ENCODE measurements at regions not wholly inside any gene's neighbourhood (a gene's known extent, or its start where the extent isn't known, plus 50 kb on each side); places are given as distances from the start of the nearest gene placed in this dataset.
"Not testable (repeated sequence)": the region's sequence is repeated elsewhere in the genome, so short reads cannot be mapped to it uniquely, and the experiment has no call there.

DNA sequence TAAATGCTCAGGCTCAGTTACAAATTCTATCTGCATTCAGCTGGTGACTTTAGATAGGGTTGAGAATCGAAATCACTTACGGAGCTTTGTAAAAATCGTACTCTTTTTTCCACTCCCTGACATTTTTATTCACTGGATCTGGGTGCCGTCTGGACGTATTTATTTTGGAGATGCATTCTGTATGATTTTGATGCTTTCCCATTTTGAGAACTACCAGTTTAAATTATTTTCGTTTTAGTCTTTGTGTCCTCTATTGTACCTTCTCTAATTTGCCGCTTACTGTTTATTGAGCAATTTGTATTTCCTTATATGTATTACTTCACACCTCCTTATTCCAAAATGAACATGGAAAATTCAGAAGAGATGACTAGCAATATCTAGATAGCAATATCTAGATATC is 96.2 kb downstream of the FASLG start:
- no peak for DNase-seq

DNA sequence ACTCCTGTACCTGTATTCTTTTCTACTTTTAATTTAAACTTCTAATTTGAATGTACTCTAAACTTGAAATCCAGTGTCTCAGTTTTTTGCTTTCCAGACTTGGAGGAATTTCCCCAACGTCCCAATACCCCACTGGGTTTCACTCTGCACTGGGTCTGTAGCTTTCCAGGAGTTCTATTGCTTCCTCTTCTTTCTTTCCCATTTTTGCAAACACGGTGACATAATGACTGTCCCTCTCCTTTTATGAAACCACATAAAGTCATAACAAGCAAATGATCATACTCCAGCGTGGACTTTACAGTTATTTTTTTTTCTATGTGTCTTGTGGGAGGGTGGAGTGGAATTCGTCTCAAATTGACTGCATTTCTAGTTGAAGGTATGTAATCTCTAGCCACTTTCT is 97.1 kb downstream of the FASLG start:
- DNase-seq = no peak

DNA sequence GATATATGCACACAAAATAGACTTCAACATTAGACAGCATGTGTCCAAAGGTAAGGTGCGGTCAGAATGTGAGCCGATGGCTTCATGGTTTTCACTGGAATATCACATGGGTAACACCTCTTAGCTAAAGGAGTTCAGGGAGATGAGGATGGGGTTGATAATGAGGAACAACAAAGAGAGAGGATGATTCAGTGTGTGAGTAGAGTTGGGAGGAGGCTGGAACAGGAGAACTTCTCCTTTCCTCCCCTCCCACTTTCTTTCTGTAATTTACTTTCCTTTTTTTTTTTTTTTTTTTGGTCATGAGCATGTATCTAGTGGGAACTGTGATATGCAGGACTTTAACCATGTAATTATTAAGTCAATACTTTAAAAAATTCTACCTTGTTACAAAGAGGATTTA is 99.4 kb downstream of the FASLG start:
- DNase-seq = no peak

DNA sequence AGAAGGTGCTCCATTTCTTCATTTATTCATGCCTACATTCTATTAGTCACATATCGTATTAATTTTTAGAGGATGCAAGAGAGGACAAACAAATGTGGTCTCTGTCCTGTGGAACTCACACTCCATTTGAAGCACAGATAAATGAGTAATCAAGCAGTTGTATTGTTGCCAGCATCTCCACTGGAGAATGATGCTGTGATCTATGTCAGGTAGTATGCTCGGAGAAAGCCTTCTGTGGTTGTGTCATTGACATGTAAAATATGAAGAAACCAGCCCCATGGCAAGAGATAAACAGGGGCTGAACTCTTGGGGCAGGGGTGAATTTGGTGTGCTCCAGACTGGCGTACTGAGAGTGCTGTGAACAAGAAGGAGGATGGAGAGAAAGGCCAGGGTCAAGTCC is 101.2 kb downstream of the FASLG start:
- no peak for DNase-seq

DNA sequence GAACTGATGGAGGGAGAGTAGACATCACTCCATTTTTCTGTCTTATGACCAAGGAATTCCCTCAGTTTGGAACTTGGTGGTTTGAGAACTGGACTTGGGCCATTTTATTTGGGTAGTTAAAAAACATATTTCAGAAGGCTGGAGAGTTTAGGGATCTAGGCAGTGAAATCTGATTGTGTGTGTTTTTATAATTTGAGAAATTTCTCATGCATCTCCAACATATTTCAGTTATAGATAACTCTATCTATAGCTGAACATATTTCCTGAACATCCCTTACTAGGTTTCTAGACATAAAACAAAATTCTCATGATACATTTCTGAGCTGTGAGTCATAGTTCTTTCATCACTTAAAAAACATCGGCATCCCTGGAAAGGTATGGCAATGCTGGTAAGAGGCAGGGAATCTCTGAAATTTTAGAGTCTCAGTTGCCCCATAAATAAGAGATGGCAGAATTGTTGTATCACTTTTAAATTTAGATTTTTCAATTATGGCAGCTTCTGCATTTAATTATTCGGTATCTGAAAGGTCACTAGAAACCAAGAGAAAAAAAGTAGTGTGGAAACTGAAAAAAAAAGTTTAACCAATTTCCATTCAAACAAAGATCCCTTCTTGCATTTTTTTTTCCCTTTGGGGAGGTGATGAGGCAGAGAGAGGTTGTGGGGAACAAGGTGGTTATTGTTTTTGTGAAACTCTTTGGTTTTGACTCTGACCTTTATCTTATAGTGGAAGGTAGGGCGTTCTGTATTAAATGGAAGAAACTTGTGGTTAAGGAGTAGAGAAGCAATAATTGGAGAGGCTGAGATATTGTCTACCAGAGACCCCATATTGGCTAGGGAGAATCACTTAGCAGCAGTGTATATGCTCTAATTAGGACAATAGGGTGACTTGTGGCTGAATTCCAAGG is 102.9 kb downstream of the FASLG start:
- DNase-seq = no peak

DNA sequence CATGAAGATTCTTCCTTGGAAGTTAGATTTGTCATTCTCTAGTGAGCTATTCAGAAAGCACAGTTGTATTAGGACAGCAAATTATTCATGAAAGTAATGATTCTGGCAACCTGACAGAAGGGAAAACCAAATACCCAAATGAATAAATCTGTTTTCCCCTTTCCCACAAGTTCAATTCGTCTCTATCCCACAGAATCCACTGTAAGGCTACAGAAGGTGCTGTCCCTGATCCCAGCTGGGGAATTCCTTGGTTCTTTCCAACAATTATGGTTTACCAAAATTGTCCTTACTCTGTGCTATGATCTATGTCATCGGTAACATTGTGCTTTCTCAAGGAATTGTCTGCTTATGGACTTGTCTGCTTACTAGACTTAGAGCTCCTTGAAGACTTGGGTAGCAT is 104.2 kb downstream of the FASLG start:
- DNase-seq = no peak

DNA sequence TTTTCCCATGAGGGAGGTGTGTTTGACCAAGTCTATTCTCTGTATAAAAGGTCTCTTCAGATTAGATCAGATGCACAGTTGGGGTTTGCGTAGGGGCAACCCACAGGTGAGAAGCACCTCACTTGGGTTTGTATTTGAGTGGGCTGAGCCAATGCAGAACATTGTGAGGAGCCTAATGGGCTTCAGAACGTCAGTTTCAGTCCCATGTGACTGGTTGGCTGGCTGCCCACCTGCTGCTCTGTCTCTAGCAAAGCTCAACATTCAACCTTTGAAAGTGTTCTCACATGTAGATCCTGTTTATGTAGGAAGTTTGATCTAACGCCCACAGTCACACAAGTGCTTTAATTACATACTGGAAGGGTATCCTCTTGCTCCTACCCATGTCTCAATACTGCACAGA is 105.5 kb downstream of the FASLG start:
- no peak for DNase-seq

DNA sequence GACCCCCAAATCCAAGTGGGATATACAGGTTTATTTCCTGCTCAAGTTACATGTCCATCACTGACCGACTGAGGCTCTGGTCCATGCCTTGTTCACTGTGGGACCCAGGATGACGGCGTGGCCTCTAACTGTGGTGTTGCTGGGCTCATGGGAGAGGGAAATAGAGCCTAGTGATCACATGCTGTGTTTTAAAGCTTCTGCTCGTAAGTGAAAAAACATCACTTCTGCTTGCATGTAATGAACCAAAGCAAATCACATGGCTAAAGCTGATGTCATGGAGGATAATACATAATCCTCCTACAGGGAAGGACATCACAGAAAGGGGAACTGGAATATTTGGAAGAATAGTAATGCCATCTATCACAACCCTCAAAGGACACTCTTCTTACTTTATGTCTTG is 107.6 kb downstream of the FASLG start:
- no peak for DNase-seq

DNA sequence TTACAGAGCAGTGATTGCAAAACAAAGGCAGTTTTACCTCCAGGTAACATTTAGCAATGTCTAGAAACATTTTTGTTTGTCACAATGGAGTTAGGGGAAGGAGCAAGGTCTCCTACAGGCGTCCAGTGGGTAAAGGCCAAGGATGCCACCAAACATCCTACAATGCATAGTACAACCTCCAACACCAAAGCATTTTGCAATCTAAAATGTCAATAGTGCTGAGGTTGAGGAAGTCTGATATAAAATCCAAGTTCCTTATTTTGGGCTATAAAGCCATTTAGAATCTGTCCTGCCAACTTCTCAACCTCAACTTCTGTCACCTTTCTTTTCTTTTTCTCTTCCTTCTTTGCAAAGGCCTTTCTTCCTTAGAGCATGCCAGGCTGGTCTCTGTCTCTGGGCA is 111.2 kb downstream of the FASLG start:
- DNase-seq = no peak

DNA sequence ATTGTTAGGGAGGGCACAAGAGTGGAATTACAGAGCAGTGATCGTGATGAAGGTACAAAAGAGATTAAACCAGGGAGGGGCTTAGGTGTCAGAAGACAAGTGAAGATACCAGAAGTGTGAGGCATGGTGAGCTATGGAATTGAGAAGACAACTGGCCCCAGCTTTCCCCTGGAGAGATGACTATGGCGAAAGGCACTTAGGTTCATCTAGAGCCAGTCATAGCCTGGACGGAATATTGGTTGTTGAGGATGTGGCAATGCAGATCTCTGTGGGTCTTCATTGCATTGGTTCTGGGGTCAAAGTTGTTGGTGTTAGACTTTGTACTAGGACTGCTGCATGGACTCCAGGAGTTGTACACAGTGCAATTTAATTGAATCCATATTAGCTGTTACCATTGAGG is 115.7 kb downstream of the FASLG start:
- no peak for DNase-seq

DNA sequence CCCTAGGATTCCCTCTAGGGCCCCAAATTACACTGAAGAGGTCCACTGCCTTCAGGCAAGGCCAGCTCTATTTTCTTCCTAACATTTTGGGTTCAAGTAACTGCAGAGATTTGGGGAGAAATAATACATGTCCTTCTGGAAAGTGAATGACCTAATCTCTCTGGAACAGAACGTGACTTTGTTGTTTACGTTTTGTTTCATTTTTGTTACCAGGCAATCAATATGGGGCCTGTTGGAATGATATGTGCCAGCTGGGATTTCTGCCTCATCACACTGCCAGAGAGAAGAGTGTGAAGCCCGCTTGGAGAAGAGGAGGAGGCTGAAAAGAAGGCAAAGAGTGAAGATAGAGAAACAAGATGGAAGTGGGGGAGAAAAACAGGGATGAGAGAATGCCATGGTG is 116.7 kb downstream of the FASLG start:
- DNase-seq = no peak

DNA sequence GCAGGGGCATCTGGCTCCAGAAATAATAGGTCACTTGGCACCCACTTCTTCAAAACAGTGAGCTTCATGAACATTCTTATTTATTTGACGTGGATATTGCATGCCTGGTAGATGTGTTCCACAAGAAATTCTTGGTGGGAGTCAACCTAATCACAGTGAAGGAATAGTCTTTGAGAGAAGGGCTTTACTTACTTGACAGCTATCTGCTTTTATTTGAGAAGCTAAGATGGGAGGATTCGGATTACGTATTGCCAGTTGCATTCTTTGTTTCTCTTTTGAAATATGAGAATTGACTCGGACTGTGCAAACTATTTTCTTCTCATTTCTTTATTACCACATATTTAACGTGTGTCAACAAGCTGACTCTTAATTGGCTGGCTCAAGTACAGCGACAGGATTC is 117.2 kb downstream of the FASLG start:
- no peak for DNase-seq

DNA sequence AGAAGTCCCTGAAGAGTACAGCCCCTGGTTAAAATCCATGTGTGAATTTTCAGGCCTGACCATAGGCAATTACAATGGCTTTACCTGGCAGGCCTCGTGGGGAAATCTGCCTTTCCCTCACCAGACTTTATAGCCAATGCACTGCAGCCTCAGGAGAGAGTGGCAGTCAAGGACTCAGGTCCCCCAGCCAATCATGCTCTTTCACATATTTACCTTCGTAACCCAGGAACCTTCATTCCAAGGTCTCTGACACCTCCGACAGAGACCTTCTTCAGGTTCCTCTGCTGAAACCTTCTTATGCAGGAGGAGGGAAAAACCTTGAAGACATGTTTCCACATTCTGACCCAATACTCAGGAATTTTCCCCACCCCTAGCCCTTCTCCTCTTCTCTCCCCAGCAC is 118.9 kb downstream of the FASLG start:
- no peak for DNase-seq

DNA sequence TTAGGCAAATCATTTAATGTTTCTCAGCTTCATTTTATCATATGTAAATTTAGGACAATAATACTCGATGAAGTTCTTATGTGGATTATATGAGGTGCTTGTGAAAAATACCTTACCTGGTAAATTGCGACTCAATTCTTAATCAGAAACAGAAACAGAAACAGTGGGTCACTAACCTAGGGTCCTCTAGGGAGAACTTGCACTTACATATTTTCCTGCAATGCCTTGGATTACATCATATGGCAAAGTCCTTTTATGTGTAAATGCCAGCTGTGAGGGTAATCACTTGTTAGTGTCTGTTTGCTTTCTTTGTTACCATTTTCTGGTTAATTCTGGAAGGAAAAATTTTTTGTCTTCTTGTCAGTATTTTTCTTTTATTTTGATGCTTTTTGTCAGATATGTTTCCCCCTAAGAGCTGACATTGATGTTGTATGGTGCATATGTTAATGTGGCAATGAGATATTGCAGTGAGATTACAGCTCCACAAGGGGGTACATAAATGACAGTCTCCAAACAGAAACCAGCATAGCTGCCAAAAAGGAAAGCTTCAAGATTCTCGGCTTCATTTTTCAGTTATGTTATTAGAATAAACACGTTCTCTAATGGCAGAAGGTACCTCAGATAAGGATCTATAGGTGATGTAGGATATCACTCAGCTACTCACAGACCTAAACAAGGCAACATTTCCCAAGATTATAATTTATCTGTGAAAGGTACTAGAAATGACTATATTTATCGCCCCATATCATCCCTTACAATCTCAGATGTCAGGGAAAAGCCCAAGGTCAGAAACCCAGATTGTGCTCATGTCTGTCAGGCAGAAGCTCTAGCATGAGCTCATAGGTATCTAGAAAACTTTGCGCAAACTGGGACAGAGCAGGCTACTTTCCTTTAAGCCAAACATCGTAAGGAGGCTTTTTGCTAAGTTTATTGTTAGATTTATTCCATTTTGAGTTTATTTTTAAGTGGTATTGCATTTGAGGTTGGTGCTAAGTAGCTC is 119.9 kb downstream of the FASLG start:
- no peak for DNase-seq

DNA sequence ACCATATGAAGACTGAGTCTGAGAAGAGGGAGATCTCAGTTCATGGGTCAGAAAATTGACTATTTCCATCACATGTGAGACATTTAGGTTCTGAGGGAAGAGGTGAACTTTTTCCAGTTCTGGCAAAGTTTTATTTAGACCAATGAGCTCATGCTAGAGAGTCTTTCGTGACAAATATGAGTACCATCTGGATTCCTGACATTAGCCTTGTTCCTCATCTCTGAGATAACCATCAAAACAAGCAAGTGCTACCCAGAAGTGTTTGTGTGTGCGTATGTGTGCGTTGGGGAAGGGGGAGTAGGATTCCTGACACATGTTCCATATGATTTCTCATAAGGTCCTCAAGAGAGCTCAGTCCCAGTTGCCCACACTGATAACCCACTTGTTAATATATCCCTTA is 120.6 kb downstream of the FASLG start:
- no peak for DNase-seq

DNA sequence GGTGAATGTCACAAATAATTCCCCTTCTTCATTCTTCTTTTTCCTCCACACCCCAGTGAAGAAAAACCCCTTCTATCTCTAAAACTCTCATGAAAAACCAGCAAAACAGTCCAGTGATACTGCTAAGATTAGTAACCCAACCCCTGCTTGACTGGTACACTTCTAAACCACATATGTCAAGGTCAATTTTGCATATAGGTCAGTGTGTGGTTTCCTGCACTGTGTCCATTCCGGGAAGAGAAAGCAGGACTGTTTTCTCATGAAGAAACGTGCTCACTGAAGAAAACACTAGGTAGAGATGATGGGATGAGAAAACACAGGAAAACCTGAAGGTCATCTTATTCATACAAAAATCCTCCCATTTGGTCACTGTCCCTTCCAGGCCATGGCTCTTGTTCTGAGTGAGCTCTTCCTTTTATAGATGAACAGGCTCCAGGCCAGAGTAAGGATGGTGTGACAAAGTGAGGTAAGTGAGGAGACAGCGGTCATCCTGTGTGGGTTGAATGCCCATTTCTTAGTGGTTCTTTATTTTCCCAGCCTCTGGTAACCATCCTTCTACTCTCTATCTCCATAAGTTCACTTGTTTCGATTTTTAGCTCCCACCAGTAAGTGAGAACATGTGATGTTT is 122.7 kb downstream of the FASLG start:
- no peak for DNase-seq

DNA sequence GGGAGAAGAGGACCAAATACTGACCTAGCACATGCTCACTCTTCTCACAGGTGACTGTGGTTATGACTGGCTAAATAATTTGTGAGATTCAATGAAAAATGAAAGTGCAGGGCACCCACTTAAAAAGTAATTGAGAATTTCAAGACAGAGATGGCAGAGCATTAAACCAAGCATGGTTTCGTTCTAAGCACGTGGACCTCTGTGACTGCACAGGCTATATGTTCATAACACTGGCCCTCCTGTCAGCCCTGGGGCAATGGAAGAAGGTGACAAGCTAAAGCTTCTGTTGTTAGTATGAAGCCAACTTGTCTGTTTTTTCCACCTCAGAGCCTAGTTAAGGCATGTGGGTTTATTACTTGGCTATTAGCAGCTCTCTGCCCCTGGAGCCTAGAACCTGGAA is 130.9 kb downstream of the FASLG start:
- no peak for DNase-seq

DNA sequence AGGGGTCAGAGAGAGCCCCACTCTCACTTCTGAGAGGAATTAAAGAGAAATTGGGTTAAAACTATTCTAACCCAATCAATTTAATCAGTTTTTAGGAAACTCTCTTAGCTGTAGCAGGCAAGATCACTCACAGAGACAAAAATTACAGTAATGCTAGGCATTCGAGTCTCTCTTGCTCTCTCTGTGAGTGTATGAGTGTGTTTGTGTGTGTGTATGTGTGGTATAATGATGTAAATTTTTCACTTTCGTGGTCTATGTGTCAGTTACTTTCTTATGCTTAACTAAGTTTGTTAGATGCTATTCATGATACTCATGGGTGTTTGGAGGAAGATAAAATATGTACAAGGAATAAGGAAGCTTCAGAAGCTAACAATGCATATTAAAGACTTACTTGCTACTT is 131.3 kb downstream of the FASLG start:
- DNase-seq = no peak

DNA sequence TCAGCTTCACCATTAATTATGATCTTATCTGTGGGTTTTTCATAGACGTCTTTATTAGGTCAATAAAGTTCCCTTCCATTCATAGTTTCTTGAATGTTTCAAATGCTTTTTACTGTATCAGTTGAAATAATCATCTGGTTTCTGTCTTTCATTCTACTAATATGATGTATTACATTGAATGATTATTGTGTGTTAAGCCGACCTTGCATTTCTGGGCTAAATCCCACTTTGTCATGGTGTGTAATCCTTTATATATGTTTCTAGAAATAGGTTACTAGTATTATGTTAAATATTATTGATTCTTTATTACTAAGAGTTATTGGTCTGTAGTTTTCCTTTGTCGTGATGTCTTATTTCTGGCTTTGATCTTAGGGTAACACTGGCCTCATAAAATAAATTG is 134.9 kb downstream of the FASLG start:
- DNase-seq = no peak

DNA sequence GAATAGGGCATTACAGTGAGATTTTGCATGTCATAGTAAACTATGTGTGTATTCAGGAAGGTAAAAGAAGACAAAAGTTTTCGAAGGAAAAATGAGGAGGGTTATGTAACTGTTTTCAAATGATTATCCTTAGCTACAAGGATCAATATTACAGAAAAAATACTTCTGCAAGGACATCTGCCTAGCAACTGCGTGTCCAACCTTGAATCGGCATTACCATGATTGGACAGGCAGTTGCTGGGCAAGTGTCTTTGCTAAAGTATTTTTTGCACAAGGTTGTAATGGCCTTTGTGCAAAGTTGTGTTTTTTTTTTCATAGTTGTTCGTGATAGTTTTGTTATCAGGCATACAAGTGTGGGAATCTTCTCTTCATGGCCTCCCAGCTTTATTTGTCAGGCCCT is 136.8 kb downstream of the FASLG start:
- DNase-seq = no peak

DNA sequence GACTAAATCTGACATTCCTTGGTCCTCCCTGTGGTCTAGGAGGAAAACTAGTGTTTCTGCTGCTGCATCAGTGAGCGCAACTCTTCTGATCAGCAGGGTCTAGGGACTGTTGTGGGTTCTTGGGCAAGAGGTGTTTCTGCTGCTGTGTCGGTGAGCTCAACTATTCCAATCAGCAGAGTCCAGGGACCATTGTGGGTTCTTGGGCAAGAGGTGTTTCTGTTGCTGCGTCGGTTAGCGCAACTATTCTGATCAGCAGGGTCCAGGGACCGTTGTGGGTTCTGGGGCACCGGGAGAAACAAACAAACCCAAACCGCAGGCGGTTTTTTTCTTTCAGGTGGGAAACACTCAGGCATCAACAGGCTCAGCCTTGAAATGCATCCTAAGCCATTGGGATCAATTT is 140.9 kb downstream of the FASLG start:
- DNase-seq = not testable (repeated sequence)

DNA sequence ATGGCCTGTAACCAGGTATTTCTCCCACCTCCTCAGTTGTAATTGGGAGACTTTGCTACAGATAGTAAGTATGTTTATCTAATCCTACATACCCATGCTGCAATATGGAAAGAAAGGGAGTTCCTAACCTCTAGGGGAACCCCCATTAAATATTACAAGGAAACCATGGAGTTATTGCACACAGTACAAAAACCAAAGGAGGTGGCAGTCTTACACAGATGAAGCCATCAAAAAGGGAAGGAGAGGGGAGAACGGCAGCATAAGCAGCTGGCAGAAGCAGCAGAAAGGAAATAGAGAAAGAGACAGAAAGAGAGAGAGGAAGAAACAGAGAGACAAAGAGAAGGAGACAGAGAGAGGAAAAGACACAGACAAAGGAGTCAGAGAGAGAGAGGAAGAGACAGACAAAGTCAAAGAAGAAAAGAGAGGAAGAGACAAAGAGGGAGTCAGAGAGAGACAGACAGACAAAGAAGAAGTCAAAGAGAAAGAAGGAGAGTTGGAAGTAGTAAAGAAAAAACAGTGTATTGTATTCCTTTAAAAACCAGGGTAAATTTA is 142.9 kb downstream of the FASLG start:
- DNase-seq = no peak

DNA sequence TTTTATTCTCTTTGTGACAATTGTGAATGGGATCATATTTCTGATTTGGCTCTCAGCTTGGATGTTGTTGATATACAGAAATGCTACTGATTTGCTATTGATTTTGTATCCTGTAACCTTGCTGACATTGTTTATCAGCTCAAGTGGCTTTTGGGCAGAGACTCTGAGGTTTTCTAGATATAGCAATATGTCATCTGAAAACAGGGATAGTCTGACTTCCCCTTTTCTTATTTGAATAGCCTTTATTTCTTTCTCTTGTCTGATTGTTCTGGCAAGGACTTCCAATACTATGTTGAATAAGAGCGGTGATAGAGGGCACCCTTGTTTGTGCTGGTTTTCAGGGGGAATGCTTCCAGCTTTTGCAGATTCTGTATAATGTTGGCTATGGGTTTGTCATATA is 150.8 kb downstream of the FASLG start:
- no peak for DNase-seq
